ENCODE measurements at regions not wholly inside any gene's neighbourhood (a gene's known extent, or its start where the extent isn't known, plus 50 kb on each side); places are given as distances from the start of the nearest gene placed in this dataset.

GRCh38 chr2:230642966-230643365 lies 69.7 kb upstream of the CAB39 start:
- DNase-seq (ENCODE audit: low read depth): no peak

DNA sequence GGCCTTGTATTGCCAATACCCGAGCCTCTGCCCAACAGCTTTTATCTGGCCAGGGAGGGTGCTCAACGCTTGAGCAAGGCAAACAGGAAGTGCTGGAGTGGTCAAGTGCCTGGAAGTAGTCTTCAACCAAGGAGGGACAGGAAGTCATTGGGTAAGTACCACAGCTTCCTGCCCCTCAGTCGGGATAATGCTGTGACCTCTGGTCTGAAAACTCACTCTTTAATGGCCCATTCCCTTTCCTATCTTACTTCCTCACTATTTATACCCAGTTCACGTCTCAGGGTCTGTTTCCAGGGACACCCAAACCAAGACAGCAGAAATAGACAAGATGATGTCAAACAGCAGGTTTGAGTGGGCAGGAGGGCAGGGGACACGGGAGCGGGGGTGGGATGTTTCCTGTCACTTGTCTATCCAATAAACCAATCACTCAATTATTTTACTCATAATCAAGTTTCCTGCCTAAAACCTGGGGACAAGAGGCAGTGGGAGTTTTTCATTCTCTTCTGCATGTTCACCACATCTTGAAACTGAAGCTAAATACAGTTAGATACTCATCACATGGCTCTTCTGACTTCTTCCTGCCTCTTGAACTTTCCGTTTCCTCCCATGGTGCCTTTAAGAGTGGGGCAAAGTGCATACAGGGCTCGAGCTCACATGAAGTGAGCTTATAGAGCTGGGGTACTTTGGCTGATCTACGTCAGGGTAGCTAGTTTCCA lies 68.9 kb upstream of the CAB39 start:
- DNase-seq (ENCODE audit: low read depth): peak; percentile 64

GRCh38 chr2:230644356-230644935 lies 68.2 kb upstream of the CAB39 start:
- DNase-seq (ENCODE audit: low read depth): no peak

- DNase-seq (ENCODE audit: low read depth): no peak
Observed at GRCh38 chr2:230648356-230648755, 64.3 kb upstream of the CAB39 start.

DNA sequence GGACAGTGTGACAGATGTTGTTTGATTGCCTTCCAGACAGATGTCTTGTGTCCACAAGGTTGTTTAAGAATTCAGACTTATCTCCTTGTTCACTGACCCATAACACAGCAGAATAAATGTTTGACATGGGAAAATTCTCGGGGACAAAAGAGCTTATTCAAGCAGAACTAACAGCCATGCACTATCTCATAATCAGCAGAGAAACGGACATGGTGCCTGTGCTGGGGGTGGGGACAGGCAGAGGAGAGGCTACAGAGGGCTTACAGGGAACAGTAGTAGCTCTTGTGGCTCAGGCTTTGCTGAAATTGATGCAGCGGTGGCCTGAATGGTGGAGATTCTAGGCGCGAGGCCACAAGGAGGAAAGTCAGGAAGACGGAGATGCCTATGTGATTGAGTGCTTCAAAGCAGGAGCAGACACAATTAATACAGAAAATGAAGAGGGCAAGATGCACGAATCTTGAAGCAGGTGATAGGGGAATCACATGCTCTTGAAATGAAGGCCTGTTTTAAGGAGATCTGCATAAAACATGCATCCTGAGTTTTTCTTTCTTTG lies 62.0 kb upstream of the CAB39 start:
- no peak for DNase-seq (ENCODE audit: low read depth)

GRCh38 chr2:230654057-230654456 lies 58.6 kb upstream of the CAB39 start:
- DNase-seq (ENCODE audit: low read depth): no peak

GRCh38 chr2:230657462-230657861 lies 55.2 kb upstream of the CAB39 start:
- DNase-seq (ENCODE audit: low read depth): no peak

- DNase-seq (ENCODE audit: low read depth): no peak
Observed at GRCh38 chr2:230657906-230658305, 54.7 kb upstream of the CAB39 start.

GRCh38 chr2:230658577-230658876 lies 54.1 kb upstream of the CAB39 start:
- peak; percentile 13 for DNase-seq (ENCODE audit: low read depth)

DNA sequence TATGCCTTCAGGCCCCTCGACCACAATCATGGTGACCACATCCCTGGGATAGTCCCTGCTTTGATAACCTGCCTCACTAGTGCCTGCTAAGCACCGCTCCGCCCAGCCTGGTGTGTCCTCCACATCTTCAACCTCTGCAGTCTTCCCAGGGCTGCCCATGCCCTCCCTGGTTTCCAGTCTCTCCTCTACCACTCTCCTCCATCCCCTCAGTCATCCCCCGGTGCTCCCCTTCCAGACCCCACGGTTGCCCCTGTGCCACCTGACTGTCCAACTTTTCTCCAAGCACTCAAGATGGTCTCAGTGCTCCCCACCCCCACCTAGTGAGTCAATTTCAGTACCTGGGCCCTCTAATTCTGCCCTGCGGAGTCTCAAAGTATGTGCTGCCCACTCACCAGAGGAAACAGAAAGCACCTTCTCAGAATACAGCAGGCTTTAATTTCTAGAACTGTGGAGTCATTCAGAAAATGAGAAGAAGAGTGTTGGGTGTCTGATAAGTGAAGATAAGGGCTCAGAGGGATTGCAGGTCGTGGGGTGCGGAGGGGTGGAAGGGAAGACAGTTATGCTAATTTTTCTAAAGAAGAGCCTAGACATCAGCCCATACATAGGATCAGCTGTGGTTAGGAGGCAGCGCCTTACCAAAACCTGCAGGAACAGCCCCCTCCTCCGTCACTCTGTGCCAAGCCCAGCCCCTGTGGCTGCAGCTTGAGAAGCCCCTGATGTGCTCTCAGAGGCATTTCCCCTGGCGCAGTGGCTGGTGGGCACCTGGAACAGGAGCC lies 53.6 kb upstream of the CAB39 start:
- DNase-seq (ENCODE audit: low read depth): peak; percentile 71

GRCh38 chr2:230660294-230661060 lies 52.2 kb upstream of the CAB39 start:
- peak; percentile 61 for DNase-seq (ENCODE audit: low read depth)

- DNase-seq (ENCODE audit: low read depth): peak; percentile 49
Observed at GRCh38 chr2:230661072-230661957, 51.3 kb upstream of the CAB39 start.

All from activated T-cell treated with anti-CD3 and anti-CD28 coated beads for 48 hours (primary cell).